AG08396 (cell line): ENCODE measurements at regions not wholly inside any gene's neighbourhood (a gene's known extent, or its start where the extent isn't known, plus 50 kb on each side); places are given as distances from the start of the nearest gene placed in this dataset.

Experiments used
- DNase-seq: peaks from one replicate; pipeline ENCODE4 v3.0.0; 2012; ENCODE audit warnings: low spot score, mixed read lengths

DNA sequence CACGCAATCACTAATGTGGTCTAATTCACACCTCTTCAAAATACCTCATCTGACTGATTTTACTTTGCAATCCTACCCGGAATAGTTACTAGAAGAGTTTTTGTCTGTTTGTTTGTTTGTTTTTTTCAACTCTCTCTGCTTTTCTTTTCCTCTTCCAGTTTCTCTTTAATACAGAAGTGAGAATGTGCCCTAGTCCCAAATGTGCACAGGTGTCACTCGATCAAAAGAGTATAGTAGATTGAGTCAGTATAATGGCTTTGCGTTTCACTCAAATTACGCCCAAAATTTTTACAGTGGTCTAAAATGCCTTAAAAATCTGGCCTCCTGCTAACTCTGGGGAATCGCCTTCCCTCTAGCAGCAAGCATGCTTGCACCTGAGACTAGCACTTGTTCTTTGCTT, 1536.8 kb downstream of the KCNT2 start:
- no peak for DNase-seq

DNA sequence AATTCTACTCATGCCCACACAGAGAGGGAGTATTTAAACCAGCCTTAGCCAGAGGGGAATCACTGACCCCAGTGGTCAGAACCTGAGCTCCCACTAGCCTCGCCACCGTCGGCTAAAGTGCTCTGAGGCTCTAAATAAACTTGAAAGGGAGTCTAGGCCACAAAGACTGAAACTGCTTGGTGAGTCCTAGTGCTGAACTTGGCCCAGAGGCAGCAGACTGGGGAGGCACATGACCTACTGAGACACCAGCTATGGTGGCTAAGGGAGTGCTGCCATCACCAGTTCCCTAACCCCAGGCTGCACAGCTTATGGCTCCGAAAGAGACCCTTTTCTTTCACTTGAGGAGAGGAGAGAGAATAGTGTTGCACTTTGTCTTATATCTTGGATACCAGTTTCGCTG, 1542.8 kb downstream of the KCNT2 start:
- no peak for DNase-seq

DNA sequence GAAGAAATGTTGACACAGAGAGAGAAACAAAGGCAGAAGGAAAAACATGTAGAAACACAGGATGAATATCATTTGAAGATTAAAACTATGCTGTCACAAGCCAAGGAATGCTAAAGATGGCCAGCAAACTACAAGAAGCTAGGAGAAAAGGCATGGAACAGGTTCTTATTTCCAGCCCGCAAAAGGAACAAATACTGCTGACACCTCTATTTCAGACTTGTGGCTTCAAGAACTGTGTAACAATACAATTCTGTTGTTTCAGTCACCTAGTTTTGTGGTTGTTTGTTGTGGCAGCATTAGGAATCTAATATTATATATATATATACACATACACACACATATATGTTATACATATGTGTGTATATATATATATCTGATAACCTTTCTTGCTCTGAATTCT, 1543.9 kb downstream of the KCNT2 start:
- no peak for DNase-seq

DNA sequence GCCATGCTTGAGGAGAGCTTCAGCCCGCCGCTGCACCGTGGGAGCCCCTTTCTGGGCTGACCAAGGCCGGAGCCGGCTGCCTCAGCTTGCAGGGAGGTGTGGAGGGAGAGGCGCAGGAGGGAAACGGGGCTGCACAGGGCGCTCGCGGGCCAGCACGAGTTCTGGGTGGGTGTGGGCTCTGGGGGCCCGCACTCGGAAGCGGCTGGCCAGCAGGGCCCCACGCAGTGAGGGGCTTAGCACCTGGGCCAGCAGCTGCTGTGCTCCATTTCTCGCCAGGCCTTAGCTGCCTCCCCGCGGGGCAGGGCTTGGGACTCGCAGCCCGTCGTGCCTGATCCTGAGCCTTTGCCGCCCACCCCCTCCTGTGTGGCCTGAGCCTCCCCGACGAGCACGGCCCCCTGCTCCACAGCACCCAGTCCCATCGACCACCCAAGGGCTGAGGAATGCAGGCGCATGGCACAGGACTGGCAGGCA, 1554.0 kb downstream of the KCNT2 start:
- no peak for DNase-seq

DNA sequence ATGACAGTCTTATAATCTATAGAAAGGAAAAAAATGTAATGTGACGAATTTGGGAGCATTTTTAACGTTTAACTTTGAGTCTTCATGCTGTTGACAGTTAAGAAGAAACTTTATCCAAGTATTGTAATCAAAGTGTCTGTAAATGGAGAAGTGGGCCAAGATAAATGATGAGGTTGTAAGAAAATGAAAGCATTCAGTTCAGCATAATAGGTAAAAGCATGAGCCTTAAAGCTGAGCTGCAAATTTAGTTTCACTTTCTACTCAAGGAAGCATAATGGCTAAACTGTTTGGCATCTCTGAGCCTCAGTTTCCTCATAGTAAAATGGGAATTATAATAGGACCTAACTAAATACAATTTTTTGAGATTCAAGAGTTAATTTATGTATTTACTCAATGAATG, 1554.8 kb downstream of the KCNT2 start:
- no peak for DNase-seq

DNA sequence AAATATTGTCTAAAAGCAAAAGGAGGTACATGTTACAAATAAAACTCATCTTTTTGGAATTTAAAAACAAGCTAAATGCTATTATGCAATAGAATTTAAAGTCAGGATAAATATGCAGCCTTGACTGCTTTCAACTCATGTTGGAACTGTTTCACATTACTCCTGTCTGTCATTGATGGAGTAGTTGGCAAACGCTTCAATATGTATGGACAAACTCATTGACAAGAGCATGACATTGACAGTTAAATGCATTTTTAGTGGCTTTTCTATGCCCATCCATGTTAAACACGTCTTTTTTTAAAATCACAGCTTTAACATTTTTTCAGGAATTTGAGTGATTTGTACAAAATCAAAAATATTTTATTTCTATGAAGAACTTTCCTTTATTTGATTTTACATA, 1560.5 kb downstream of the KCNT2 start:
- no peak for DNase-seq

DNA sequence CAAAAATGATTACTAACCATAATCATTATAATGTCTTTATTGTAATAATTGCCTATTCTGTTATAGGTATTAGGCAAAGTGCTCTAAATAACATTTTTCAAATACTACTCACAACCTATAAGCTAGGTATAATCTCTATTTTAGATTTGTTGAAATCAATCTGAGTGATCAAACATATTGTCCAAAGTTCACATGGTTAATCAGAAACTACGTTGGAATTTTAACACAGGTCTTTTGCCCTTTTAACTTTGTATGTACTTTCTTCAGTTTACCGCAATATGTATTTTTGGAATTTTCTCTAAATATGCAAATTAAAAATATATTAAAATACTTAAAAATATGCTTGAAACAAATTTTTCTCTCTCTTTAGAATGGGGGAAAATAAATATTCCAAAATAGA, 1563.2 kb downstream of the KCNT2 start:
- DNase-seq: no peak

DNA sequence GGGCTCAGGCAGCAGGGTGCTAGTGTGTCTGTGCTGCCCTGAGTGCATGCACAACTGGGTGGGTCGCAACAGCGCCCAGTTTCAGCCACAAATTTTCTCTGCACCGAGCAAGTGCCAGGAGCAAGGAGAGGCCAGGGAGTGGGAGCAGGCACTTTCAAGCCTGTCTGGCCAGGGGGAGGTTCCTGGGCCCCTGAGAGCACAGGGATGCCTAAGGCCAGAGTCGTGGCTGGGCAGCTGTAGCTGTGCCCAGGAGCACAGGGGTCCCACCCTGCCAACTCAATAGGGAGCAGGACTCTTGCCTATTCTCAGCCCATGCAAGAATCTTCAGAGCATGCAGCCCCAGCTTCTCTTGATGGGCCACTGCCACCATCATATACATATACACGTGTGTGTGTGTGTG, 1577.4 kb downstream of the KCNT2 start:
- no peak for DNase-seq

DNA sequence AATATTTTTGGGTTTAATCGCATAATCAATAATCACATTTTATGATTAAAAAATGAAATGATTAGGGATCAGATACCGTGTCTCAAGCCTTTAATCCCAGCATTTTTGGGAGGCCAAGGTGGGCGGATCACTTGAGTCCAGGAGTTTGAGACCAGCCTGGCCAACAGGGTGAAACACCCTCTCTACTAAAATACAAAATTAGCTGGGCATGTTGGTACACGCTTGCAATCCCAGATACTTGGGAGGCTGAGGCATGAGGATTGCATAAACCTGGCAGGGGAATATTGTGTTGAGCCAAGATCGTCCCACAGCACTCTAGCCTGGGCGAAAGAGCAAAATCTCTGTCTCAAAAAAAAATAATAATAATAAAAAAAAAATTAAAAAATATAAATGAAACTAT, 1581.4 kb downstream of the KCNT2 start:
- no peak for DNase-seq

DNA sequence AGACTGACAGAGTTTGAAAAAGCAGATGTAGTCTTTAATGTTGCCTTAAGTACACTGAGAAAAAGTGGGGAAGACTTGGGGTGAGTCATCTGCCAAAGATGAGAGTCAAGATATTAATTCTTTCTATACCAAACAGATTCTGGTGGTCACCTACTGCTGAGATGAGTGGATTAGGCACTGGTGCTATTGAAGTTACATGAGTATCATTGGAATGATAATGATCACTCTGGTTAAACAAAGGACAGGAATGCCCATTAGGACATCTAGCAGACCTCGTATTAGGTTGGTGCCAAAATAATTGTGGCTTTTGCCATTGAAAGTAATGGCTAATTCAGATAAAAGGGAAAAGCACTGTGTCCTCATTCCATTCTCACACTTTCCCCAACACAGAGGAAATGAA, 1588.9 kb downstream of the KCNT2 start:
- no peak for DNase-seq

DNA sequence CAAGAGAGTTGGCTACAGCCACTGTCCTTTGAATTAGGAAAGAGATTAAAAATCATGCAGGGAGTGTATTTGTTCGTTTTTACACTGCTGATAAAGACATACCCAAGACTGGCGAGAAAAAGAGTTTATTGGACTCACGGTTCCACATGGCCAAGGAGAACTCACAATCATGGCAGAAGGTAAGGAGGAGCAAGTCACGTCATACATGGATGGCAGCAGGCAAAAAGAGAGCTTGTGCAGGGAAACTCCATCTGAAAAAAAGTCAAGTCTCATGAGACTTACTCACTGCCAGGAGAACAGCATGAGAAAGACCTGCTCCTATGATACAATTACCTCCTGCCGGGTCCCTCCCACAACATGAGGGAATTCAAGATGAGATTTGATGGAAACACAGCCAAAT, 1595.2 kb downstream of the KCNT2 start:
- no peak for DNase-seq

DNA sequence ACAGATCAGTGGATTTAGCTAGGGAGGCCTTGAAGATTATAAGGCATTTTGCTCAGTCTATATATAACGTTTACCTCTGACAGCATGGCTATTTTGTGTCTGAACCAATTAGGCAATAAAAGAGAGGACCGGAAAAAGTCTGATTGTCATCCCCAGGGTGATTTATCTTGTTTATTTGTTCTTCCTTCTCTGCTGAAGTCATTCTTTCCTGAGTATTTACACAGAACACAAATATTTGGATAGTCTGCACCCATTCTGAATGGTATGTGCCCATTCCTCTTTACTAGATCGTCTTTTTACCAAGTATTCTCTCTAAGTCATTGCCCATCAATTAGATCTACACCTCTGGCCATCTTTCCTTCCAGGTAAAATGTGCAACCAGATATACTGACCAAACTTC, 1602.9 kb downstream of the KCNT2 start:
- no peak for DNase-seq

DNA sequence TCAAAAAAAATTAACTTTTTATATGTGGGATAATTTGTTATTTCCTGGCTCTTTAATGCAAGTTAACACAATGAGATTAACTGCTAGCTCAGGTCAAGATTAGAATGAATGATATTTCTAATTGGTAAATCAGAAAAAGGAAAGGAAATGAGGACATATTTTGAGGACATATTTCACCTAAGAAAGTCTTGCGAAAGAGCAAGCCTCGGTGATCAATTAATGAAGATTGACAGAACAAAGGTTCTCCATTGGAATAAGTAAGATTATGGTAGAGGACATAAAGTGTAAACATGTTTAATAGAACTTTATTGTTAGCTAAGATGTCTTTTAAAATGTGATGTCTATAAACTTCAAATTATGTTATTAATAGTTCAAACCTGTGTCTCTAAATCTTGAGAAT, 1617.8 kb downstream of the KCNT2 start:
- no peak for DNase-seq

DNA sequence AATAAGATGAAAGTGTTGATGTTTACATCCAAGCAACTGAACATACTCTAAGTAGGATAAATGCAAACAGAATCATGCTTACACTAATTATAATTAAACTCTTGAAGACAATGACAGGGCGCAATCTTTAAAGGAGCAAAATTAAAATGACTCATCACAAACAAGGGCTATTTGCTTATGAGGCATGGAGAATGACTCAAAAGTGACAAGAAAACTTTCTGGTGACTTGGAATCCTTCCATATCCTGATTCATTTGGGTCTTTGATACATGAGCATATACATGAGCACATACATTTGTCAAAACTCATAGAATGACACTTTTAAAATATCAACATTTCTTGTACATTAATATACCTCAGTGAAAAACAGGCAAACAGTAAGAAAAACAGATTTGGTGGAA, 1632.3 kb downstream of the KCNT2 start:
- no peak for DNase-seq

DNA sequence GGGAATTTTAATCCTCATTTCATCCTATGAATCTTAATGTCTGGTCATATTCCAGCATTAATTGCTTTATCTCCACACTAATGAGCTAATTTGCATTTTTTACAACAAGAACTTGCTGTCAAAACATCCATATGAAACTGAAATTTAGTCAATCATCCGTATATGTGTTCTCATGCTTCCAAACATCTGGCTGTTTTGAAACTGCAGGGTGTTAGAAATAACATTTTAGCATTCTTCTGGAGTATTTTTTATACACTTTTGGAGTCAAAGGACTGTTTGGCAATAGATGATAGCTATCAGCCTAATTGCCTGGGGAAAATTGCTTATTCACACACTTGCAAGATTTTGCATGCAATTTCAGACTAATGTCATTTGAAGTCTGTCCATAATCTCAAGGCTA, 1639.3 kb downstream of the KCNT2 start:
- no peak for DNase-seq

DNA sequence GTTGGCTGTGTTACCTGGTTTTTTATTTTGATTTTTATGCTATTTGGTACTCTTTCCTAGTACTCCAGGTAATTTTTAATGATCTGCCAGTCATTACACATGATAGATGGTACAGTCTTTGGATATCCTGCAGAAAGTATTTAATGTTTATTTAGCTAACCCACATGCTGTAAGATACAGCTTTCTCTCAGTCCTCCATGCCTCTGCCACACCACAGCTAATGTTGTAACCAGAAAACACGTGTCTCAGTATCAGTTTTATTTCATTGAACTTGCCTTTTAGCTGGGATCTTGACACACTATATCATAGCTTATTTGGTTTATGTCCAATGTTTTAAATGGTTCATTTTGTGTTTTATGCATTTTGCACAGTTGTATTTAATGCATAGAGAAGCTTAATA, 1648.4 kb downstream of the KCNT2 start:
- DNase-seq: no peak

DNA sequence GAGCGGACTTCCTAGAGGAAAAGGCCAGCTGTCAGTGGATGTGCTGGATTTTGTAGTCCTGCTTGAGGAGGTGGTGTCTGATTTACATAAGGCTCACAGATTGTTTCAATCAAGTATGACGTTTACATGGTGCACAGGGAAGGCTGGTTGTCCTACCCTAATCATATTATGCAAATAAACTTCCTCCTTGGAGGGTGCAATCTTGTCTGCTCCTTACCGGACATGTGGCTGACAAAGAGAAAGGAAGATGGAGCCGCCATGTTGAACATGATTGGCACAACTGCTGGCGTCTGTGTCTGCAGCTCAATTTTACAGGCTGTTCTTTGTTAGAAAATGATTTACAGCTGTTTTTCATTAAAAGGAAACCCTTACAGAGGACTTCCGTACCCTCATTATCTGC, 1656.1 kb downstream of the KCNT2 start:
- no peak for DNase-seq

DNA sequence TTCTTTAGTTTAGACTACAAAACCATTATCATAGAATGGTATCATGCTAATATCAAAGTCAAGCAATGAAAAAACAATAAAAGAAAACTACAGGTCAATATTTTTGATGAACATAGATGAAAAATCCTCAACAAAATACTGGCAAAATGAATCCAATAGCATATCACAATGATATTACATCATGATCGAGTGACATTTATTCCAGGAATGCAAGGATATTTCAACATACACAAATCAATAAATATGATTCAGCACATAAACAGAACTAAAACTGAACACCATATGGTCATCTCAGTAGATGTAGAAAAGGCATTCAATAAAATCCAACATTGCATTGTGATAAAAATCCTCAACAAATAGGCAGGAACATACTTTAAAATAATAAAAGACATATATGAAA, 1657.7 kb downstream of the KCNT2 start:
- DNase-seq: no peak

DNA sequence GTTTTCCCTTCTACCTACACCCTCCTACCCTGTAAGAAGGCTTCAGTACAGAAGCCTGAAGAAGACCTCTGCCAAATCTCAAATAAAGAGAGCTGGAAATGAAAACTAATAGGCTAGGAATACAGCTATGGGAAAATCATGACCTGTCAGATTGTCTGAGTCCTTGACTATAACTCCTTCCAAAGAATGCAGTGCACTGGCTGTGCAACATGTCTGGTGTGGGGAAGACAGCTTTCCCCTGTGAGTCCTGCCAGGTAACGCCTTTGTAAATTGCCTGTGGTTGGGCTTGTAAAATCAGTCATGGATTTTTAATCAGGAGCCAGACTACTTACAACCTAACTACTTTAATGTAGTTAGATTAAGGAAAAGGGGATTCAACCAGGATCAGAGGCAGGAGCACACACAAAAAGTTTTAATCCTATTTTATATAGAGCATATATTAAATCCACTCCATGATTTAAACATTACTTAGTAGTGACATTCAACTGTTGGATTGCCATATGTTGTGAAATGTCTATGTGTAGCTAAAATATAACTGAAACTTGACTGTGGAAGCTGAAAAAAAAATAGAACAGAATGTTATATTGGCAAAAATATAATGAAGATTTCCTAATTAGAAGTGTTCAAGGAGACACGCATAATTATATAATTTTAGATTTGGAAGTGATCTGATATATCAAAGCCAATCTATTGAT, 1667.8 kb downstream of the KCNT2 start:
- DNase-seq: no peak

DNA sequence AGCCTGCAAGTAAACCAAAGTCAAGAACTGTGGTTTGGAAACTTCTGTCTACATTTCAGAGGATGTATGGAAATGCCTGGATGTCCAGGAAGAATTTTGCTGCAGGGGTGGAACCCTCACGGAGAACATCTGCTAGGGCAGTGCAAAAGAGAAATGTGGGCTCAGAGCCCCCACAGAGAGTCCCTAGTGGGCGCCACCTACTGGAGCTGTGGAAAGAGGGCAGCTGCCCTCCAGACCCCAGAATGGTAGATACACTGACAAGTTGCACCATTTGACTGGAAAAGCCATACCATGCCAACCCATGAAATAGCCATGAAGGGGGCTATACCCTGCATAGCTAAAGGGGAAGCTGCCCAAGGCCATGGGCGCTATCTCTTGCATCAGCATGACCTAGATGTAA, 1672.4 kb downstream of the KCNT2 start:
- DNase-seq: no peak

DNA sequence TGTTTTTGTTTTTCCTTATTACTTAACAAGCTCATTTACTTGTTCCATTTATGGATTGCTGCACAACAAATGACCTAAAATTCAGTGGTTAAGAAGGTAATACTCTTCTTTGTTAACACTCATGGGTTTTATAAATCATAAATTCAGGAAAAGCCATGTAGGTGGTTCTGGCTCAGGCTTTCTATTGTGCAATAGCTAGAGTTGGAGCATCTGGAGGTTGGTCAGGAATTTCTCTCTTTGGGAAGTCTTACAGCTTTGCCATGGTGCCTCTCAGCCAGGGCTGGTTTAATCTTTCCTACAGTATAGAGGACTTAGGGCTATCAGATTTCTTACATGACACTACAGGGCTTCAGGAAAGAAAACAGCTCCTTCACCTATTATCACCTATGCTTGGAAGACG, 1677.1 kb downstream of the KCNT2 start:
- no peak for DNase-seq

DNA sequence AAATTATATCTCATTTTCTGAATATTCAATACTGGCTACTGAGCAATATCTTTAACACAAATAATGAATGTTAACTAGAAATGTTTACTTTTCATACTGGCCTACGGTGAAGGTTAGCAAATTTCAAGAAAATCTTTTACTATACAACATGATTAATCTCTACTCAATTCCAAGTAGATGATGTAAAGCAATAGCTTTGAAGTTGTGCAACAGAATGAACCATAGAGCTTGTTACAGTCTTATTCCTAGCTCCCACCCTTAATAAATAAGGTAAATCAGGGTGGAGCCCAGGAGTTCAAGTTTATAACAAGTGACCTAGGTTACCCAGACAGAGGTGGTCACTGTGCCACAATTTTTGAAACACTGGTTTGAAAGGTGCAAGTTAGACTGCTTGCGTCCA, 1678.1 kb downstream of the KCNT2 start:
- no peak for DNase-seq

DNA sequence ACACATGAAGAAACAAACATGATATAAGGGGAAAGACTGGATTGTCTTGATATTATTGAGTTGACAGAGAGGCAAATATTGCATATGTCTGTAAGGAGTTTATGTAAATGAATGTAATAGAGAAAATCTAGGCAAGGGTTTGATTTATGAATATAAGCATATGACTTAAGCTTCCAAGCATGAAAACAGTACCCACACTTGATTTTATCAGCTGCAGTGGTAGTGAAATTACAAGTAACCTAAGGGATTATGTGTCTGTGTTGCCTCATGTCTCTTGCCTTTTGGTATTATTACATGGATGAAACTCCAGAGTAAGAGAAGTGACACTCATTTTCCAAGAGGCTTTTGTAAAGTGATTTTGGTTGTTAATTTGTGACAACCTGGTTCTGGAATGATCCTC, 1678.9 kb downstream of the KCNT2 start:
- no peak for DNase-seq

DNA sequence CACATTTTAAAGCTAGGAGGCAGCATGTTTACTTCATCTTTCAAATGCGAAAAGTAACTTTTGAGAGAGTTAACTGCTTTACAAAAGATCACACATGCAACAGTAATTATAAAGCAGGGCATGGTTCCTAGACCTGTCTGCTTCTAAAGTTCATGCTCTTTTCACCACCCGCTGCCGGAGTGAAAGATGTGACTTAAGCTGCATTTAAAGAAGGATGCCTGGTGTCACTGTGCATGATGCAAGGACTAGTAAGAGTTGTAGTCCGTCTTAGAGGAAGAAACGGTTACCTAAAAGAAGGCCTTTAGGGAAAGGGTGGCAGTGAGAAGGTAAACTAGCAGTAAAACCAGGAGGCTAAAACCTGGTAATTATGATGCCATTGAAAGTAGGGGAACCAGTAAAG, 1689.1 kb downstream of the KCNT2 start:
- no peak for DNase-seq

DNA sequence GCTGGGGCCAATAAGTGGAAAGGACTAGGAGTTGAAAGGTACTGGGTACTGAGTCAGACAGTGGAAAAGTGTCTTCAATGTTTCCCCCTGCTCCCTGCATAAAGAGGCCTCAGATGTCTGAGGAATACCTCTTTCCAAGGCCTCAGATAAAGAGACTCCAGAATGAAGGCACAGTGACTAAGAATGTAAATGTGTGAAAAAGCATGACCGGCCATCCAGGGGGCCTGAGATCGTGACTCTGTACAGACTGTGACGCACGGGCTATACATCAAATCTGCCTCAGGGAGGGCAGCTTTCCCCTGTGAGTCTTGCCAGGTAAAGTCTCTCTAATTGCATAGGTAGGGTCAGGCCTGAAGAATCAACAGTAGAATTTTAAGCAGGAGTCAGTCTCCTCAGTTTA, 1690.5 kb downstream of the KCNT2 start:
- DNase-seq: no peak
